BLaER1 treated with 17β-estradiol and CSF1 and Interleukin-3, amounts not matched to agents 10 nM and 100 nM (cell line): ENCODE measurements at regions not wholly inside any gene's neighbourhood (a gene's known extent, or its start where the extent isn't known, plus 50 kb on each side); places are given as distances from the start of the nearest gene placed in this dataset.
"Not testable (repeated sequence)": the region's sequence is repeated elsewhere in the genome, so short reads cannot be mapped to it uniquely, and the experiment has no call there.

Source experiments
- H3K27ac ChIP-seq, 11 experiments: shearing (Covaris generic); formaldehyde crosslinking; 2 replicates each; pipeline ENCODE4 v1.8.1; 2022
- H3K27me3 ChIP-seq, 11 experiments: shearing (Covaris generic); formaldehyde crosslinking; 2 replicates each; pipeline ENCODE4 v1.8.1; 2022
- H3K36me3 ChIP-seq, 11 experiments: shearing (Covaris generic); formaldehyde crosslinking; 2 replicates each; pipeline ENCODE4 v1.8.1; 2022
- H3K4me1 ChIP-seq, 10 experiments: shearing (Covaris generic); formaldehyde crosslinking; 2 replicates each; pipeline ENCODE4 v1.8.1; 2022
- H3K4me2 ChIP-seq, 11 experiments: shearing (Covaris generic); formaldehyde crosslinking; 2 replicates each; pipeline ENCODE4 v1.8.1; 2022
- H3K4me3 ChIP-seq, 10 experiments: shearing (Covaris generic); formaldehyde crosslinking; 2 replicates each; pipeline ENCODE4 v1.8.1; 2022
- H3K9ac ChIP-seq, 11 experiments: shearing (Covaris generic); formaldehyde crosslinking; 2 replicates each; pipeline ENCODE4 v1.8.1; 2022
- H3K9me3 ChIP-seq, 11 experiments: shearing (Covaris generic); formaldehyde crosslinking; replicated peaks in 1 of 11; 2 replicates each; pipeline ENCODE4 v1.8.1; 2022
- H4K20me1 ChIP-seq, 11 experiments: shearing (Covaris generic); formaldehyde crosslinking; 2 replicates each; pipeline ENCODE4 v1.8.1; 2022
- Cebpa-rat ChIP-seq, 11 experiments: shearing (Covaris generic); IDR thresholded peaks; 2 replicates each; pipeline ENCODE4 v1.8.1; 2022

DNA sequence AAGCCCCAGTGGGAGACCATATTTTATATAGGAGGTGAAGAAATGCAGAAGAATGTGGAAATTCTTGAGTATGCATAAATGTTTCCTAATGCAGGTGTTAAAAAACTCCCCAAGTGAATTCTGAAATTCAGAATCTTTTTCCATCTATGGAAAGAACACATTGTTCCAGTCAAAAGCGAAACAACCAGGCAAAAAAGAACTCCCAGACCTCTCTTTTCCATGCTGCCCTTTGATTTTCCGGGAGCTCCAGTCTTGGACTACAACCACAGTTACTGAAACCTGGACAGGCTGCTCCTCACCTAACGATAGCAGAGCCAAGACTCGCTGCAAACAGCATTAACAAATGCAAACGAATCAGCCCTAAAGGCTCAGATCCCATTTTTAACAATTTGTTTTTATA lies 108.7 kb upstream of the CNKSR3 start:
- H3K4me3 ChIP-seq = no peak overlapping the region
- no peaks in the 10 kb centered on the region for H3K27me3 ChIP-seq
- H3K9ac ChIP-seq = no peak overlapping the region
- H3K36me3 ChIP-seq = no peaks in the 10 kb centered on the region
- H3K27ac ChIP-seq = no peak overlapping the region
- no peaks in the 10 kb centered on the region for H3K4me1 ChIP-seq
- H4K20me1 ChIP-seq = no peaks in the 10 kb centered on the region
- TF ChIP-seq Cebpa-rat (IDR thresholded peaks at IDR 0.05) = no peak
- H3K4me2 ChIP-seq = no peak overlapping the region
- peaks cover 10 to 15% (median 11%) of the 10 kb centered on the region in 11 experiments for H3K9me3 ChIP-seq

DNA sequence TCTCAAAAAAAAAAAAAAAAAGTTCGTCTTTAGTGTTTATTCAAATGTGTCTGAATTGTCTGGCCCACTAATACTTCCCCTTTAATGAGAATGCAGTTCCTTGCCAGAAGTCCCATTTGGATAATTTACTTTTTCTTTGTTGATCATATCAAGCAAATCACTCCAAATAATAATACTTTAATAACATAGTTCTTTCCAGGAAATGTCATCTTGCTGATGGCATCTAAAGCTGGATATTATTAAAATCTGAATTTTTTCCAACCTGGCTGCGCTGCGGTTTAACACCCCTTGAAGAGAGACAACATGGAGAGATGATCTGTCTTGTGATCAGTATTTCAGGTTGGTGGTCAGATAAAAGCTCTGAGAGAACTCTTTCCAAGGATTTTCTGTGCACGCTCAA lies 111.2 kb upstream of the CNKSR3 start:
- Histone ChIP-seq H3K4me1 (no peaks in the 10 kb centered on the region), H3K4me3 (no peak overlapping the region), H3K27ac (no peak overlapping the region), H3K9ac (no peak overlapping the region), H3K9me3 (peaks cover 22 to 35% (median 24%) of the 10 kb centered on the region in 11 experiments), H3K27me3 (no peaks in the 10 kb centered on the region), H3K36me3 (no peaks in the 10 kb centered on the region), H3K4me2 (no peak overlapping the region), H4K20me1 (no peaks in the 10 kb centered on the region)
- no peak for TF ChIP-seq Cebpa-rat (IDR thresholded peaks at IDR 0.05)

DNA sequence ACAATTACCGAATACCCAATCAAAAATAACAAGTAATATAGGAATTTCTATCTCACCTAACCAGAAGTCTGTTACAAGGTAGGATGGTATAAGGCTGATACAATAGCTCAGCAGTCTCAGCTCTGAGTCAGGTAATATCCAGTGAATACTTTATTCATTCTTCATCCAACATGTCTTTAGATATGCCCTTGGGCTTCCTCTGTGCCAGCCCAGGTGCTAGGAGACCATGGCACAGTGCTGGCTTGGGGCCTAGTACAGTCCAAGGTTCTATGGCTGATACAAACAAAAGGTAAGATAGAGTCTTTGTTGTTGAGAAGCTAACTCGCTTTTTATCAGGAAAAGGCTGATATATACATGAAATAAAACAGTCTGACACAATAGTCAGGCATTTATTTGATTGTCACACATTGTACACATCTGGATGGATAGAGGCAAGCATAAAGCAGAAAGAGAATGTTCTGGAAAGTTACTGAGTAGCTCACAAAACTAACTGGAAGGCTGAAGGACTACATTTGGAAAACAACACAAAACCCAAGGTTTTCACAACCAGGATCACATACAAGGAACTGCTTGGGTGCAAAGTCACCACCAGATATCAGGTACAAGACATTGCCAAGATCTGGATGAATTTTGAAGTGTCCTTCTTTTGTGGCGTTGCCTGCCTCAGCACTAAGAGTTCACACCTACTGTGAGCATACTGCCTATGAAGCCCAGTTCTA lies 110.4 kb upstream of the SCAF8 start:
- Histone ChIP-seq H4K20me1 (no peaks in the 10 kb centered on the region), H3K4me3 (no peak overlapping the region), H3K4me1 (no peaks in the 10 kb centered on the region), H3K27ac (no peak overlapping the region), H3K4me2 (no peak overlapping the region), H3K36me3 (no peaks in the 10 kb centered on the region), H3K9ac (no peak overlapping the region), H3K9me3 (peaks cover 22 to 35% (median 24%) of the 10 kb centered on the region in 11 experiments), H3K27me3 (no peaks in the 10 kb centered on the region)
- no peak for TF ChIP-seq Cebpa-rat (IDR thresholded peaks at IDR 0.05)

DNA sequence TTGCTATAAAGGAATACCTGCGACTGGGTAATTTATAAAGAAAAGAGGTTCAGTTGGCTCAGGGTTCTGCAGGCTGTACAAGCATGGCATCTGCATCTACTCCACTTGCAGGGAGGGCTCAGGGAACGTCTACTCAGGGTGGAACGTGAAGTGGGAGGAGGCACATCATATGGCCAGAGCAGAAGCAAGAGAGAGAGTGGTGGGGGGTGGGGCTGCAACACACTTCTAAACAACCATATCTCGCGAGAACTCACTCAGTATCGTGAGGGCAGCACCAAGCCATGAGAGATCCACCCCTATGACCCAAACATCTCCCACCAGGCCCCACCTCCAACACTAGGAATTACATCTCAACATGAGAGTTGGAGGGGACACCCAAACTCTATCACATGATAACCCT lies 109.8 kb upstream of the SCAF8 start:
- H3K4me2 ChIP-seq = no peak overlapping the region
- no peaks in the 10 kb centered on the region for H3K4me1 ChIP-seq
- no peak for TF ChIP-seq Cebpa-rat (IDR thresholded peaks at IDR 0.05)
- no peaks in the 10 kb centered on the region for H4K20me1 ChIP-seq
- no peaks in the 10 kb centered on the region for H3K27me3 ChIP-seq
- peaks cover 22 to 35% (median 24%) of the 10 kb centered on the region in 11 experiments for H3K9me3 ChIP-seq
- no peaks in the 10 kb centered on the region for H3K36me3 ChIP-seq
- no peak overlapping the region for H3K9ac ChIP-seq
- H3K27ac ChIP-seq = no peak overlapping the region
- H3K4me3 ChIP-seq = no peak overlapping the region

DNA sequence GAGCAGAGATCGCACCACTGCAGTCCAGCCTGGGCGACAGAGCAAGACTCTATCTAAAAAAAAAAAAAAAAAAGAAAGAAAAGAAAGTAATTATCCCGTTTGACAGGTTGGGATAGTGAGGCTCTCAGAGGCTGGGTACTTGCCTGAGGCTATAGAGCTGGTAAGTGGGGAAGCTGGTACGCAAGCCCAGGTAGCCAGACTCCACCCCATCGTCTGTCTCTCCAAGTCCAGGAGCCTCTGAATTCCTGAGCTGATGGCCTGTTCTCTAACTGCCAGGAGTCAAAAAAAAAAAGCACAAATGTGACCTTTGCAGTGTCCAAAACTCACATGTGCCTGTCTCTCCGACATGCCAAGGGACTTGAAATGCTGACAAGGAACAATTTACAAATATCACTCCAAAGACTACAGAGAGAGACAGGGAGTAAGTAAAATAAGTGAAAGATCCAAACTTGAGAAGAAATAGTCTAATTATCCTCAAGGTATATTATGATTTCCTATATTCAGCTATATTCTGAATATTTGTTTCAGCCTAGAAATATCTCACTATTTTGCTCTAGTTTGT lies 109.1 kb upstream of the SCAF8 start:
- Histone ChIP-seq H3K4me3 (no peak overlapping the region), H4K20me1 (no peaks in the 10 kb centered on the region), H3K4me2 (no peak overlapping the region), H3K36me3 (no peaks in the 10 kb centered on the region), H3K9ac (no peak overlapping the region), H3K27ac (no peak overlapping the region), H3K27me3 (no peaks in the 10 kb centered on the region), H3K4me1 (no peaks in the 10 kb centered on the region), H3K9me3 (peaks cover 22 to 35% (median 24%) of the 10 kb centered on the region in 11 experiments)
- TF ChIP-seq Cebpa-rat (IDR thresholded peaks at IDR 0.05) = no peak

DNA sequence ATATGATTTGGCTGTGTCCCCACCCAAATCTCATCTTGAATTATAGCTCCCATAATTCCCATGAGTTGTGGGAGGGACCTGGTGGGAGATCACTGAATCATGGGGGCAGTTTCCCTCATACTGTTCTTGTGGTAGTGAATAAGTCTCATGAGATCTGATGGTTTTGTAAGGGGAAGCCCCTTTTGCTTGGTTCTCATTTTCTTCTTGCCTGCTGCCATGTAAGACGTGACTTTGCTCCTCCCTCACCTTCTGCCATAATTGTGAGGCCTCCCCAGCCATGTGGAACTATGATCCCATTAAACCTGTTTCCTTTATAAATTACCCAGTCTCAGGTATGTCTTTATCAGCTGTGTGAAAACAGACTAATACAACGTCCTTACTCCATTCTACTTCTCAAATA lies 108.5 kb upstream of the SCAF8 start:
- H4K20me1 ChIP-seq, H3K4me3 ChIP-seq, H3K4me1 ChIP-seq, H3K36me3 ChIP-seq, H3K9ac ChIP-seq, H3K27ac ChIP-seq, H3K4me2 ChIP-seq, H3K27me3 ChIP-seq: not testable (repeated sequence)
- peaks cover 22 to 35% (median 24%) of the 10 kb centered on the region in 11 experiments for H3K9me3 ChIP-seq

DNA sequence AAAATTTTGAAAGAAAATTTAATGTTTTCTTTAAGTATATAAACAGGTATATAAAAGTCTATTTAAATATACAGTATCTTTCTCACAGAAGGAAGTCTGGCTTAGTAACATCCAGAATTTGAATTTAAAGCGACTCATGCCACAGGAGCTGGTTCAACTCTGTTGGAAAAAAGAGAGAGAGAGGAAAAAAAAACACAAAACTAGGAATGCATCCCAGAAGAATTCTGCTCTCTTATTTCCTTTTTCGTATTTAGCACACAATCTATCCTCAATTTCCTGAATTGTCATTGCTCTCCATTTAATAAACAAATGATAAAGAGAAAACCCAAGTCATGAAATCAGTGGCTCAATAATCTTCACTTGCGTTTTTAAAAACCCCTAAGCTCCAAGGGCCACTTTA lies 107.5 kb upstream of the SCAF8 start:
- Histone ChIP-seq H3K36me3 (no peaks in the 10 kb centered on the region), H3K9me3 (peaks cover 22 to 35% (median 24%) of the 10 kb centered on the region in 11 experiments), H3K4me3 (no peak overlapping the region), H3K9ac (no peak overlapping the region), H3K27me3 (no peaks in the 10 kb centered on the region), H3K27ac (no peak overlapping the region), H4K20me1 (no peaks in the 10 kb centered on the region), H3K4me2 (no peak overlapping the region), H3K4me1 (no peaks in the 10 kb centered on the region)
- TF ChIP-seq Cebpa-rat (IDR thresholded peaks at IDR 0.05) = no peak

DNA sequence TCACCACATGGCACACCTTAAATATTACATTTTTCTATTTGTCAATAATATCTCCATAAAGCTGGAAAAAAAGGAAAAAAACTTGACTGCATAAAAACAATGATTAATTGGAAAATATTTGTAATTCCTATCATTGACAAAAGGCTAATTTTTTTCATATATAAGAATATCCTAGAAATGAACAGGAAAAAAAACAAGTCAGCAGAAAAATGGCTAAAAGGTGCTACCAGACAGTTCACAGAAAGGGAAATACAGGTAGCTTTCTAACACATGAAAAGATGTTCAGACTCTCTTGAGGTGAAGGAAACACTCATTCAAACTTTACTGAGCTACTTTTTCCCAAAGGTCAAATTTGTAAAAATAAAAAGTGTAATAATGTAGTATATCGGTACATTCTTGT lies 104.1 kb upstream of the SCAF8 start:
- Histone ChIP-seq H3K9ac (no peak overlapping the region), H3K27me3 (no peaks in the 10 kb centered on the region), H3K4me2 (no peak overlapping the region), H3K9me3 (peaks cover 12 to 31% (median 20%) of the 10 kb centered on the region in 11 experiments), H3K36me3 (no peaks in the 10 kb centered on the region), H3K4me3 (no peak overlapping the region), H4K20me1 (no peaks in the 10 kb centered on the region), H3K4me1 (no peaks in the 10 kb centered on the region), H3K27ac (no peak overlapping the region)
- TF ChIP-seq Cebpa-rat (IDR thresholded peaks at IDR 0.05) = no peak

DNA sequence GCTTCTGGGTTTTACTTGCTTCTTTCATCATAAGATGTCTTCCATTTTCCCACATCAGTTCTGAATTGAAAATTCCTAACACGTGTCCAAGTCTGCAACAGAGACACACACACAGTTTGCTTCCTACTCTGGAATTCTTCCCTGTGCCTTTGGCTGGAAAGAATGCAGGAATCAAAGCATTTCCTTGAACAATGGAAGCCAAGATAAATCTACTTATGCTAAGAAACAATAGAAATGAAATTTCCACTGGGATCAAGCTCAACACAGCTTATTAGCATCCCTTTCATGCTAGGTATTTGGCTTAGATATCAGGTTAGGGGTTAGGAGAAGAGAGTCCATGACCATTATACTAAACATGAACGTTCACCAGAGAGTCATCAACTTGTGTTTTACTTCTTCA lies 101.1 kb upstream of the SCAF8 start:
- no peaks in the 10 kb centered on the region for H3K4me1 ChIP-seq
- no peak for TF ChIP-seq Cebpa-rat (IDR thresholded peaks at IDR 0.05)
- H4K20me1 ChIP-seq = no peaks in the 10 kb centered on the region
- H3K27ac ChIP-seq = no peak overlapping the region
- H3K27me3 ChIP-seq = no peaks in the 10 kb centered on the region
- H3K4me2 ChIP-seq = no peak overlapping the region
- no peak overlapping the region for H3K9ac ChIP-seq
- H3K9me3 ChIP-seq = peaks cover 0 to 12% (median 8%) of the 10 kb centered on the region in 11 experiments; a peak in 9 of 22 replicates
- no peak overlapping the region for H3K4me3 ChIP-seq
- H3K36me3 ChIP-seq = no peaks in the 10 kb centered on the region

DNA sequence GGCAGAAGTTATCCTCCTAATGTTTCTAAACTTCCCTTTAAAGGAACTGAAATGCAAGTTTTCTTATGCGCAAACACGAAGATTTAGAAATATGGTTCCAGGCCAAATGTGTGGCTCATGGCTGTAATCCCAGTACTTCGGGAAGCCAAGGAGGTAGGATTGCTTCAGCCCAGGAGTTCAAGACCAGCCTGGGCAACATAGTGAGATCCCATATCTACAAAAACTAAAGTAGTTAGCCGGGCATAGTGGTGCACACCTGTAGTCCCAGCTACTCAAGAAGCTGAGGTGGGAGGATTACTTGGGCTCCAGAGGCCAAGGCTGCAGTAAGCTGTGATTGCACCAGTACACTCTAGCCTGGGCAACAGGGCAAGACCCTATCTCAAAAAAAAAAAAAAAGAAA lies 95.8 kb upstream of the SCAF8 start:
- TF ChIP-seq Cebpa-rat (IDR thresholded peaks at IDR 0.05) = no peak
- H3K4me3 ChIP-seq = no peak overlapping the region
- no peaks in the 10 kb centered on the region for H3K36me3 ChIP-seq
- no peak overlapping the region for H3K4me2 ChIP-seq
- H4K20me1 ChIP-seq = no peaks in the 10 kb centered on the region
- peaks cover 0 to 12% (median 8%) of the 10 kb centered on the region in 11 experiments; a peak in 9 of 22 replicates for H3K9me3 ChIP-seq
- no peak overlapping the region for H3K9ac ChIP-seq
- H3K27ac ChIP-seq = no peak overlapping the region
- no peaks in the 10 kb centered on the region for H3K4me1 ChIP-seq
- H3K27me3 ChIP-seq = no peaks in the 10 kb centered on the region
